ENCODE measurements at regions not wholly inside any gene's neighbourhood (a gene's known extent, or its start where the extent isn't known, plus 50 kb on each side); places are given as distances from the start of the nearest gene placed in this dataset.

GRCh38 chr10:10818082-10818481 is 199.6 kb upstream of the CELF2 start:
- DNase-seq: no peak

GRCh38 chr10:10819206-10819856 is 198.3 kb upstream of the CELF2 start:
- no peak for DNase-seq

DNA sequence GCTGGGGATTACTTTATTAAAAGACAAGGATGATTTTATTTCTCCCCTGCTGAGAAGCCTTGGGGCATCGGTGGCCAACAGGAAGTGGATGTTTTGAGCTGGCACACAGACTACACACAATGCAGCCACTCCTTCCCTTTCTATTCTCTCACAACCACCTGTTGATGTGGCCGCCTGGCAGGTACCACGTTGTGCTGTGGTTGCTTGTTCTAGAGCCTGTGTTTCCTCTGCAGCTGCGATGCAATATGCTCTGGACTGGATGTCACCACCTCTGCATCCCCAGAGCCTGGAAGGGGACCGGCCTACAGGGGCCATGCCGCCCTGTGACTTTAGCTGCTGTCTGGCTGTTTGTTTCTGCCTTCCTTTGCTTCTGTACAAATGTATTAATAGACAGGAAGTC is 195.7 kb upstream of the CELF2 start:
- no peak for DNase-seq

DNA sequence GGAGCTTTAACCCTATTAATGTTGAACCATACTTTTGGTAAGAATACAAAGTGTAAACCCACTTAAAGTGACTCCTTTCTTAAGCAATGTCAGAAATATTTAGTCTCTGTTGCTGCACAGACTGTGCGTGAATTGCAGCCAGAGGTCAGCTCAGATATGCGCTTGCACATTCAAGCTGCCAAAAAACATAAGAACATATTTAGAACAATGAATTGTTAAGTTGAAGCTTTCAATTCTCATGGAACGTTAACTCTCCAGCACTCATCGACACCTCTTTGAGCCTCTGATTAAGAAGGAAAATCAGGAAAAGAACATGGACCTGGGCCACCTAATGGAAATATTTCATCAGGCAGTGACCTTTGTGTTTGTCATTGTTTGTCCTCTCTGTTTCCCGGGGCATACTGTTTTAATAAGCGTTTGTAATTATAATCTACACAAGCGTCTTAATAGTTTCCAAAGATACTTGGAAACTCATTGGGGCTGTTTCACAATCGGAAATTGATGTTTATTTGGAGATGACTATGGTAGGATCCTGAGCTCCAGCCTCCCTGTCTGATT is 193.0 kb upstream of the CELF2 start:
- no peak for DNase-seq

- no peak for DNase-seq
Measured at GRCh38 chr10:10826125-10826524, 191.5 kb upstream of the CELF2 start.

DNA sequence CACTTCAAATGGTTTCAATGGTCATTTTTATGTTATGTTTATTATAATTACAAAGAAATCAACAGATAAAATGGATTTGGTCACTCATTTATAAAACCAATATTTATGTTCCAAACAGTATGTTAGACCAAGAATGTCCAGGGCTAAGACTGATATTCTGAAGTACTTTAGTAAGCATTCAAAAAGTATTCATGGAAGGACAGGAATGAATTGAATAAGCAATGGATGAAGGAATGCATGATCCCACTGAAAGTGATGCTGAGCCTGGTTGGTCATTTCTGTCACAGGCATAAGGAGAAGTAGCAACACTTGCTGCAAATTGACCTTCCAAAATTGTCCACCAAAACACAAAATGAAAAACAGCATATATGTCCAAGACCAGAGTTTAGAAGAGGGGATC is 189.0 kb upstream of the CELF2 start:
- no peak for DNase-seq

DNA sequence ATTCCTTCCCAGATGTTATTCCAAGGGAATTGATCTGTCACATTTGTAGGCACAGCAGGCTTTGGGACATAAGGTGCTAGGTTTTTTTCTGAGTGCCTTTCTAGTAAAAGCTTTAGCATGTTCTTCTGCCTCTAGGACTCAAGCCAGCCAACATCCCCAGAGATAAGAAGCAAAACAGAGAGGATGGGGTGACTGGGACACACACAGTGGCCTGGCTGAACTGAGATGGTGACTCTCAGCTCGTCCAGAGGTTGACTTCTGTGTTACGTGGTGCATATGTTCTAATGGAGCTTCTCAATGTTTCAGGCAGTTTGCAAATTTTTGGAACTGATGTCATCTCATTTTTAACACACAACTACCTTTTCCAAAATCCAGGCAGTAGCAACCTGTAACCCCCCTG is 188.1 kb upstream of the CELF2 start:
- no peak for DNase-seq

GRCh38 chr10:10830293-10830986 is 187.2 kb upstream of the CELF2 start:
- no peak for DNase-seq

GRCh38 chr10:10831085-10831484 is 186.6 kb upstream of the CELF2 start:
- DNase-seq: no peak

- no peak for DNase-seq
Measured at GRCh38 chr10:10833955-10834354, 183.7 kb upstream of the CELF2 start.

- no peak for DNase-seq
Measured at GRCh38 chr10:10844251-10844650, 173.4 kb upstream of the CELF2 start.

DNA sequence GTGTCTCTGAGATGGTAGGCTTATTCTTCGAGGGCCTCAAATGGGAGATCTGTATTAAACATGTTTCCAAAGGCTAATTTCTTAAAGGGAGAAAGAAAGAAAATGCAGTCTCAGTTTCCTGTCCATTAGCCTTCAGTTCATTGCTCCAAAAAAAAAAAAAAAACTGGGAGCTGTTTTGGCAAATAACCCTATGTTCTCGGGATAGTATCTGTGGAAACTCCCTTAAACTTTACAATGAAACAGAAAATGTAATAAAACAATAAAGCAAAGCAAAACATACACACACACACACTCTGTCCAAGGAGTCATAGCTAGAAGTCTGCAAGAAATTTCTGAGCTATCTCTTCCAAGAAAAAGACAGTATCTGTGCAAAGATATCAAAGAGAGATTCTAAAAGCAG is 172.5 kb upstream of the CELF2 start:
- no peak for DNase-seq

- DNase-seq: no peak
Measured at GRCh38 chr10:10845826-10846503, 171.7 kb upstream of the CELF2 start.

GRCh38 chr10:10846504-10846900 is 171.2 kb upstream of the CELF2 start:
- no peak for DNase-seq

- DNase-seq: no peak
Measured at GRCh38 chr10:10847387-10847786, 170.3 kb upstream of the CELF2 start.

DNA sequence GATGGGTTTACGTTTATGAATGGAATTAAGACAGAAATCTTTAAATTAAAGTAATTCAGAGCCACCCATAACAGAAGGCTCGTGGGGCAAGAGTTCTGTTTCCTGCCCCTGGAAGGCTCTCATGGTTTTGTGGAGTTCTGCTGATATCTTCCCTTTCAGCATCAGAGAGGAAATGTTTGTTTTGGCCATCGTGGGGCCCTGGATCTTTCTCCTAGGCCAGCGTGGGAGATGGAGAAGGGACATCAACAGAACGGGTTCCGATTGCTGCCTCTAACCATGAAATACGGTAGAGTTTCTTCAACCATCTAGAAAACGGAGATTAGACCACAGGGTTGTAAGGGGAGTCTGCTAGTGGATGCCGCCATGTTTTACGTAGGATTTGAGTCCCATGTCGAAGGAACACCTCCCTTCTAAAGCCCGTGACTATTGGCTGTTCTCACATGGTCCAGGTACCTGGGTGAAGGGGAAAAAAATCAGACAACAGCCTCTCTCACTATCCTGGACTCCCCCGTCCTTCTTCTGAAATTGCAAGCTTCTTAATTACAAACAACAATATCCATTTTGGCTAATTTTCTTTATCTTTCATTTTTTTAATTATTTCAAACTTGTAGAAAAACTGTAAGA is 169.1 kb upstream of the CELF2 start:
- no peak for DNase-seq

- no peak for DNase-seq
Measured at GRCh38 chr10:10849306-10849705, 168.4 kb upstream of the CELF2 start.

GRCh38 chr10:10850214-10850613 is 167.5 kb upstream of the CELF2 start:
- no peak for DNase-seq

DNA sequence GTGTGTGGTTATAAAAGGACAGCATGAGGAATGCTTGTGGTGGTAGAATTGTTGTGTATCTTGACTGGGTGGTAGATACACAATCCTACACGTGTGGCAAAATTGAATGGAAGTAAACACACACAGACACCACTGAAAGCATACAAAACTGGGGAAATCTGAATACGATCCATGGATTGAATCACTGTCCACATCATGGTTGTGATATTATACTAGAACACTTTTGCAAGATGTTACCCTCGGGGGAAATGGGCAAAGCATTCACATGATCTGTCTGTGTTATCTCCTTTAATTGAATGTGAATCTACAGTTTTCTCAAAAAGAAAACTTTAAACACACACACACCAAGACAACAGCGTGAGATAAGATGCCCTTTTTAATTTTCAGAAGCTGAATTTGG is 165.2 kb upstream of the CELF2 start:
- no peak for DNase-seq

GRCh38 chr10:10853954-10854353 is 163.7 kb upstream of the CELF2 start:
- DNase-seq: no peak

DNA sequence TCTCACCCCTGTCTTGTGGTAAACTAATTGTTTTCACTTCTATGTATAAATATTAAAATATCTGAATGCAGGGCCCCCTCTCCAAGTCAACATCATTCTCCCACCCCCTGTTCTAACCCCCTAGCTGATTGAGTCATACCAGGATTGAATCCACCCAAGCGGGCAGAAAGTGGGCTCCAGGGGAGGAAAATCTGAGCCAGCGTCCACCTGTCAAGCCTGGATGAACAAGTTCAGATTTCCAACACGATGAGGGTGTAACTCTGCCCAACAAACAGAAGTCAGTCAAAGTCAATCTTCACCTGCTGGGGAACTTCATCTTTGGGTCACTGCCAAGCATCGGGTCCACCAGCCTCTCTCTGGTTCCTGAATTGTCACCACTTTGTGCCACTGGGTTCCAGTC is 162.9 kb upstream of the CELF2 start:
- no peak for DNase-seq

- DNase-seq: no peak
Measured at GRCh38 chr10:10855151-10855581, 162.5 kb upstream of the CELF2 start.

- DNase-seq: no peak
Measured at GRCh38 chr10:10860455-10860976, 157.2 kb upstream of the CELF2 start.
